ENCODE measurements at regions not wholly inside any gene's neighbourhood (a gene's known extent, or its start where the extent isn't known, plus 50 kb on each side); places are given as distances from the start of the nearest gene placed in this dataset.

DNA sequence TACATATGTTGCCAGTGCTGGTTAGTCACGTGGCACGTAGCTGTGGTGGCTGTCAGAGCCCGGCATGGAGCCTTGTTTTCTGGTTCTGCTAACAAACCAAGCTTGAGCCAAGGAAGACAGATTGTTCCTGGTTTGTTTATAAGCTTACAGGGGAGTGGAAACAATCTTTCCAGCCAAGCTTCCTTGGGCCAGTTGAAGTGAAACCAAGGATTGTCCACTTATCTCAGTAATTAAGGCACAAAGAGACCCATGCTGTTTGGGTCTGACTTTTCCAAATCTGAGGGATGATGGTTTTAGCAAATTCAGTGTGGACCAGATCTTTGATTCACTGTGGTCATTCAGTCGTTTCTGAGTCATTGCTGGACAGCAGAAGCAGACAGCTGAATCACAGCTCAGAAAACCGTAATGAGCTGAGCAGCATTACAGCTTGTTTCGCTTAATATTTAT is 297.3 kb upstream of the COBL start:
- Histone ChIP-seq H3K9me3 (no peaks in the 10 kb centered on the region), H3K4me3 (replicated peaks in 1 of 3) (no peak overlapping the region), H3K27ac (no peak overlapping the region), H3K27me3 (no peaks in the 10 kb centered on the region), H3K36me3 (no peaks in the 10 kb centered on the region), H3K4me1 (no peaks in the 10 kb centered on the region)
- DNase-seq = no peak
- TF ChIP-seq, protein P1, sequence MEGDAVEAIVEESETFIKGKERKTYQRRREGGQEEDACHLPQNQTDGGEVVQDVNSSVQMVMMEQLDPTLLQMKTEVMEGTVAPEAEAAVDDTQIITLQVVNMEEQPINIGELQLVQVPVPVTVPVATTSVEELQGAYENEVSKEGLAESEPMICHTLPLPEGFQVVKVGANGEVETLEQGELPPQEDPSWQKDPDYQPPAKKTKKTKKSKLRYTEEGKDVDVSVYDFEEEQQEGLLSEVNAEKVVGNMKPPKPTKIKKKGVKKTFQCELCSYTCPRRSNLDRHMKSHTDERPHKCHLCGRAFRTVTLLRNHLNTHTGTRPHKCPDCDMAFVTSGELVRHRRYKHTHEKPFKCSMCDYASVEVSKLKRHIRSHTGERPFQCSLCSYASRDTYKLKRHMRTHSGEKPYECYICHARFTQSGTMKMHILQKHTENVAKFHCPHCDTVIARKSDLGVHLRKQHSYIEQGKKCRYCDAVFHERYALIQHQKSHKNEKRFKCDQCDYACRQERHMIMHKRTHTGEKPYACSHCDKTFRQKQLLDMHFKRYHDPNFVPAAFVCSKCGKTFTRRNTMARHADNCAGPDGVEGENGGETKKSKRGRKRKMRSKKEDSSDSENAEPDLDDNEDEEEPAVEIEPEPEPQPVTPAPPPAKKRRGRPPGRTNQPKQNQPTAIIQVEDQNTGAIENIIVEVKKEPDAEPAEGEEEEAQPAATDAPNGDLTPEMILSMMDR (IDR thresholded peaks at IDR 0.05) = no peak
- TF ChIP-seq POLR2A (IDR thresholded peaks at IDR 0.05) = no peak
- WGBS, 2 donors = 62 to 63% methylated on average over 6 of the region's 6 CpGs
- intact Hi-C loops (cut with DNase I) = no loop called here

DNA sequence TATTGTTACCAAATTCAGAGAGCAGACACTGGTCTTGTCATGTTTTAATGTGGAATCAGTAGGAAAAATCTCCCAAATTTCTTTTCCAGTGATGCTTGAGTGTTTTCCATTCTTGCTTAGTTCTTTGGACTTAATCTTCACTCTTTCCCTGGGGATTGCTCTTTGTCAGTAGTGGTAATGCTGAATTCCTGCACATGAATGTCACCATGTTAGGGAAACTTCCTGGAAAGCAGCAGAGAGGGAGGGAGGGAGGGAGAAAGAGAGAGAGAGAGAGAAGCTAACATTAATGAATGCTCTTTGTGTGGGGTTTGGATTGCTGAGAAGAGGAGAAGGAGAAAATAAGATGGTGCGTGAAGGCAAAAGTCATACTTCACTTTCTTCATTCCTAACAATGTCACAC is 295.3 kb upstream of the COBL start:
- Histone ChIP-seq H3K27me3 (no peaks in the 10 kb centered on the region), H3K4me3 (replicated peaks in 1 of 3) (no peak overlapping the region), H3K27ac (no peak overlapping the region), H3K36me3 (no peaks in the 10 kb centered on the region), H3K4me1 (no peaks in the 10 kb centered on the region), H3K9me3 (no peaks in the 10 kb centered on the region)
- WGBS, 2 donors = 79 to 83% methylated on average over 1 of the region's 1 CpG
- intact Hi-C loops (cut with DNase I) = no loop called here
- TF ChIP-seq, protein P1 (IDR thresholded peaks at IDR 0.05) = no peak
- no peak for TF ChIP-seq POLR2A (IDR thresholded peaks at IDR 0.05)
- no peak for DNase-seq

DNA sequence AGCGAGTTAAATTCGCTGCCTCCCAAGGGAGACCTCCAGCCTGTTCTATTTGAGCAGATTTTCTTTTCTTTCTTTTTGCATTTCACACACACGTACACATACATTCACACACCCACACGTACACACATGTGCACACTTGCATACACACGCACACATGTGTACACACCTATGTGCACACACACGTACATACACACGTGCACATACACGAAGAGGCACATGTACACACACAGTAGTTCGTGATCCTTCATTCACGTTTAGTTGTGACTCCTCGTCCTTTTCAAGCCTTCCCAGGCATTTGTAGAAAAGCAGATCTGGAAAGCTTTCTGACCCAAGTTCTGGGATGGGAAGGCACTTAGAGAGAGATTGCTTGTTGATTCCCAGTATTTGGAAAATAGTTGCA is 290.8 kb upstream of the COBL start:
- Histone ChIP-seq H3K4me1 (no peaks in the 10 kb centered on the region), H3K27me3 (no peaks in the 10 kb centered on the region), H3K4me3 (replicated peaks in 1 of 3) (no peak overlapping the region), H3K27ac (no peak overlapping the region), H3K9me3 (no peaks in the 10 kb centered on the region), H3K36me3 (no peaks in the 10 kb centered on the region)
- intact Hi-C loops (cut with DNase I) = no loop called here
- 83 to 87% methylated on average over 11 of the region's 11 CpGs for WGBS, 2 donors
- TF ChIP-seq POLR2A (IDR thresholded peaks at IDR 0.05) = no peak
- TF ChIP-seq, protein P1 (IDR thresholded peaks at IDR 0.05) = no peak
- DNase-seq = no peak

DNA sequence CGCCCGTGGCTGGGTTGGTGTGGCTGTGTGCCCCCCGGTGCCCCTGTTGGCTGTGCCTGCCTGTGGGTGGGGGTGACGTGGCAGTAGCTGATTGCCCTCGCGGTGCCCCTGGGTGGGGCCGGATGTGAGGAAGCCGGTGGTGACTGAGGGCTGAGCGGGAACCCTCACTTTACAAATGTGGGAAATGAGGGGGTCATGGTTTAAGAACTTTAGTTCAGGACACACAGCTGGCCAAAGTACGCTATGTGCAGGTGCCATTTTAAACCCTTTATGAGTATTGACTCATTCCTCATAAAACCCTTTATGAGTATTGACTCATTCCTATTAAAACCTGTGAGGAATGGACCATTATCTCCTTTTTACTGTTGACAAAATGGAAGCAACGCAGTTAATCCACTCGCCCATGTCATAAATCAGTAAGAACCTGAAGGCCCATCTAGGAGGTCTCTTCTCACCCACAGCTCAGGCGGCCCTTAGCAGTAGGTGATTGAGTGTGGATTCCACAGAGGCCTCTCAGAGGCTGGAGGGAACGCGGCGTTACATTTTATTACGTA is 290.1 kb upstream of the COBL start:
- H3K27ac ChIP-seq = no peak overlapping the region
- H3K9me3 ChIP-seq = no peaks in the 10 kb centered on the region
- H3K4me1 ChIP-seq = no peaks in the 10 kb centered on the region
- WGBS, 2 donors = 89 to 91% methylated on average over 17 of the region's 17 CpGs
- no peak for TF ChIP-seq POLR2A (IDR thresholded peaks at IDR 0.05)
- TF ChIP-seq, protein P1 (IDR thresholded peaks at IDR 0.05) = no peak
- H3K27me3 ChIP-seq = no peaks in the 10 kb centered on the region
- H3K4me3 ChIP-seq (replicated peaks in 1 of 3) = no peak overlapping the region
- no peaks in the 10 kb centered on the region for H3K36me3 ChIP-seq
- intact Hi-C loops (cut with DNase I) = no loop called here
- DNase-seq = no peak

DNA sequence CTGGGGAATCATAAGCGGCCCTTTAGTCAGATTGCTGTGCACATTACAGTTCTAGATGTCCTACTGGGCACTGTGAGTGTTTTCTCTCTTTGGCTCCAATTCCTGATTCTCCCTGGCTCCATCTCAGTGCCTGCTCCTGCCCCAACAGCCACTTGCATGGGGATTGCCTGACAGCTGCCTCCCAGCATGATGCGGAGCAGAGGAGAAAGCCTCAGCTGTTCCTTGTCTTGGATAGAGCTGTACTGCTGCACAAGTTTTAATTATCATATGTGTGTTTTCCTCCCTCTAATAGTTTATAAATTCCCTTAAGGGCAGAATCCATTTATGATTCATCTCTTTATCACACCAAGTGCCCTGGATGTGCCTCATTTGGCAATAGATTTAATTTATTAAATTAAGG is 285.8 kb upstream of the COBL start:
- TF ChIP-seq, protein P1 (IDR thresholded peaks at IDR 0.05) = no peak
- TF ChIP-seq POLR2A (IDR thresholded peaks at IDR 0.05) = no peak
- Histone ChIP-seq H3K9me3 (no peaks in the 10 kb centered on the region), H3K27ac (no peak overlapping the region), H3K4me3 (replicated peaks in 1 of 3) (no peak overlapping the region), H3K4me1 (no peaks in the 10 kb centered on the region), H3K36me3 (no peaks in the 10 kb centered on the region), H3K27me3 (no peaks in the 10 kb centered on the region)
- WGBS, 2 donors = 91 to 92% methylated on average over 2 of the region's 2 CpGs
- no peak for DNase-seq
- intact Hi-C loops (cut with DNase I) = no loop called here

All from thyroid gland (tissue), 4 donors.